Chondrocyte (in vitro differentiated cells): ENCODE measurements at regions not wholly inside any gene's neighbourhood (a gene's known extent, or its start where the extent isn't known, plus 50 kb on each side); places are given as distances from the start of the nearest gene placed in this dataset.

ENCODE experiments used
- DNase-seq: peaks from one replicate; pipeline ENCODE4 v3.0.0; 2021; ENCODE audit warnings: mixed read lengths, low spot score
- H3K27ac Mint-ChIP-seq: one replicate; pipeline ENCODE4 v1.8.0; 2021; ENCODE audit warnings: mild to moderate bottlenecking, moderate library complexity, mixed read lengths; ENCODE audit not compliant: unreplicated experiment
- H3K27me3 Mint-ChIP-seq: 2 replicates; pipeline ENCODE4 v1.8.0; 2021; ENCODE audit warnings: low read depth, mixed read lengths
- H3K36me3 Mint-ChIP-seq: 2 replicates; pipeline ENCODE4 v1.8.0; 2021; ENCODE audit warnings: low read depth, mixed read lengths
- H3K4me1 Mint-ChIP-seq: 2 replicates; pipeline ENCODE4 v1.8.0; 2021; ENCODE audit warnings: low read depth, mild to moderate bottlenecking, mixed read lengths
- H3K4me3 Mint-ChIP-seq: one replicate; pipeline ENCODE4 v1.8.0; 2021; ENCODE audit warnings: mild to moderate bottlenecking, moderate library complexity, mixed read lengths; ENCODE audit not compliant: unreplicated experiment
- H3K9me3 Mint-ChIP-seq: 2 replicates; pipeline ENCODE4 v1.8.0; 2021; ENCODE audit warnings: low read depth, mixed read lengths
- TF ChIP-seq, protein P1 (sequence below): fragments of 200-600 bp; sonication (generic); IDR thresholded peaks from 2 replicates; pipeline ENCODE4 v1.5.0; 2021; ENCODE audit warnings: antibody characterized with exemption, mild to moderate bottlenecking, moderate library complexity

DNA sequence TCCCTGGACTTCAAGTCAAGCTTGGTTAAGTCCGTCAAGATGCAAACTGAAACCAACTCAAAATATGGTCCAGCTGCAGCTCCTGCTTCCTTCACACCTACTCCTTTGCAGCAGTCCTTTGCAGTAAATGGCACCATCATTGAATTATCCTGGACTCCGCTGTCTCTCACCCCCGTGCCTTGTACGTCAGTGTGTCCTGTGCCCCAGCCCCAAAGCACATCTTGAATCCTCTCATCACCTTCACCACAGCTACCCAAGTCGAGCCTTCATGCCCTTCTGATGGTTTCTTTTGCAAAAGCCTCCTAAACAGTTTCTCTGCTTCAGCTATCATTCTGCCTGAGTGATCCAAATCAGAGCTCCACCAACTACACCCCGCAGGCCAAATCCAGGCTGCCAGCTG is 88.4 kb upstream of the LEP start:
- peaks cover 66% of the 10 kb centered on the region for H3K27me3 Mint-ChIP-seq
- no peak overlapping the region for H3K27ac Mint-ChIP-seq
- no peak overlapping the region for H3K4me3 Mint-ChIP-seq

DNA sequence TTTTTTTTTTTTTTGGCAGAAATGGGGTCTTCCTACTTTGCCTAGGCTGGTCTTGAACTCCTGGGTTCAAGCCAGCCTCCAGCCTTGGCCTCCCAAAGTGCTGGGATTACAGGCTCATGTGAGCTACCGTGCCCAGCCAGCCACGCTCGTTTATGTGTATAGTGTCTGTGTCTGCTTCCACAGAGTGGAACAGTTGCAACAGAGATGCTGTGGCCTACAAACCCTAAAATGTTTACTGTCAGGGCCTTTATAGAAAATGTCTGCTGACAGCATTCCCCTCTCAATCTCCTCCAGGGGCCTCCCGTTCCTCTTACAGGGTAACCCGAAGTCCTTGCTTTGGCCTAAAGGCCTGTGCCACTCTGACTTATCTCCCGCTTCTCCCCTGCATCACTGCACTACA is 87.6 kb upstream of the LEP start:
- no peak for DNase-seq
- Mint-ChIP-seq H3K4me3 (no peak overlapping the region), H3K9me3 (no peaks in the 10 kb centered on the region), H3K4me1 (no peaks in the 10 kb centered on the region), H3K36me3 (peaks cover 3% of the 10 kb centered on the region), H3K27ac (no peak overlapping the region), H3K27me3 (peaks cover 66% of the 10 kb centered on the region)
- TF ChIP-seq, protein P1, sequence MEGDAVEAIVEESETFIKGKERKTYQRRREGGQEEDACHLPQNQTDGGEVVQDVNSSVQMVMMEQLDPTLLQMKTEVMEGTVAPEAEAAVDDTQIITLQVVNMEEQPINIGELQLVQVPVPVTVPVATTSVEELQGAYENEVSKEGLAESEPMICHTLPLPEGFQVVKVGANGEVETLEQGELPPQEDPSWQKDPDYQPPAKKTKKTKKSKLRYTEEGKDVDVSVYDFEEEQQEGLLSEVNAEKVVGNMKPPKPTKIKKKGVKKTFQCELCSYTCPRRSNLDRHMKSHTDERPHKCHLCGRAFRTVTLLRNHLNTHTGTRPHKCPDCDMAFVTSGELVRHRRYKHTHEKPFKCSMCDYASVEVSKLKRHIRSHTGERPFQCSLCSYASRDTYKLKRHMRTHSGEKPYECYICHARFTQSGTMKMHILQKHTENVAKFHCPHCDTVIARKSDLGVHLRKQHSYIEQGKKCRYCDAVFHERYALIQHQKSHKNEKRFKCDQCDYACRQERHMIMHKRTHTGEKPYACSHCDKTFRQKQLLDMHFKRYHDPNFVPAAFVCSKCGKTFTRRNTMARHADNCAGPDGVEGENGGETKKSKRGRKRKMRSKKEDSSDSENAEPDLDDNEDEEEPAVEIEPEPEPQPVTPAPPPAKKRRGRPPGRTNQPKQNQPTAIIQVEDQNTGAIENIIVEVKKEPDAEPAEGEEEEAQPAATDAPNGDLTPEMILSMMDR = no peak

More for the DNA sequence above, 88.4 kb upstream of the LEP start:
- no peak for DNase-seq
- Mint-ChIP-seq H3K9me3 (no peaks in the 10 kb centered on the region), H3K4me1 (no peaks in the 10 kb centered on the region), H3K36me3 (peaks cover 2% of the 10 kb centered on the region)
- TF ChIP-seq, protein P1 = no peak

DNA sequence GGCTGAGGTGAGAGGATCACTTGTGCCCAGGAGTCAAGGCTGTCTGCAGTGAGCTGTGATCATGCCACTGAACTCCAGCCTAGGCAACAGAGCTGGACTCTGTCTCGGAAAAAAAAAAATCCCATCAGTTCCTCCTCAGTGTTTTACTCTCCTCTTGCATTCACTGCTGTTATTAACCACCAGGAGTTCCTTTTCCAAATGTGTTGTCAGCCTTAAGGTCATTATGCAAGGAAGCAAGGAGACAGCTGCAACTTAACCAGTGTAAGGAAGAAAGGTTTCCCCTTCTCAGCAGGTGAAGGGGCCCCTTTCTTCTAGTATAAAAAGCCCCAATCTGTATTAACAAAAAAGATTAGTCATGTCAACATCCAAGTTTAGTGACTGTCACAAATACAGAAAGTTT is 86.6 kb upstream of the LEP start:
- H3K4me3 Mint-ChIP-seq = no peak overlapping the region
- no peak overlapping the region for H3K27ac Mint-ChIP-seq
- no peak for DNase-seq
- H3K36me3 Mint-ChIP-seq = peaks cover 3% of the 10 kb centered on the region
- no peaks in the 10 kb centered on the region for H3K4me1 Mint-ChIP-seq
- TF ChIP-seq, protein P1 = no peak
- peaks cover 66% of the 10 kb centered on the region for H3K27me3 Mint-ChIP-seq
- H3K9me3 Mint-ChIP-seq = no peaks in the 10 kb centered on the region

DNA sequence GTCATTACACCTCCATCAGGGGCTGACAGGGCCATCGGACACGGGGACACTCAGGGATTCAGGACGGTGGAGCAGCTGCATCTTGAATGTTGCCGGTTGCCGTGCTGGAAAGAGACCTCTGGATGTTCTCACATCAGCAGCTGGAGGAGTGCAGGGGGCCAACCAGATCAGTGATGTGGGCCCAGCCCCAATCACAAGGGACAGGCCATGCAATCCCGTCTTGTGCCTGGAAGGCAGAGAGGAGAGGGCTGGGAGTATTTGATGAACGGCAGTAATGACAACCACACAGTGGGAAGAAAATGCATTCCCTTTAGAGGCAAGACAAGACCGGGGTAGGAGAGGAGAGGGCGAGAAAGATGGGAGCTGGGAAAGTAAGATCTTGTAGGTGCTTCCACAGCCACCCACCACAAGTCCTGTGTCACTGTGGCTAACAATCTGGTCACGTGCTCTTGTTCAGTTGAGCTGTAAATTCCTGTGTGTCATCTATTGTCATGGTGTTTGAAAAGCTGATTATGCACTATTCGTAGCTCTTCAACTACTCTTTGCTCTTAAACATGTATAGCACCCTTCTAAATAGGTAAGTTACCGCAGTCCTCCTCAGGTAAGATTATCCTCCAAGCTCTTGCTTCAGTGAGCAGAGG is 85.9 kb upstream of the LEP start:
- no peak for DNase-seq
- Mint-ChIP-seq H3K27ac (no peak overlapping the region), H3K9me3 (no peaks in the 10 kb centered on the region), H3K4me3 (no peak overlapping the region), H3K27me3 (peaks cover 69% of the 10 kb centered on the region), H3K4me1 (no peaks in the 10 kb centered on the region), H3K36me3 (peaks cover 3% of the 10 kb centered on the region)
- TF ChIP-seq, protein P1 = no peak

DNA sequence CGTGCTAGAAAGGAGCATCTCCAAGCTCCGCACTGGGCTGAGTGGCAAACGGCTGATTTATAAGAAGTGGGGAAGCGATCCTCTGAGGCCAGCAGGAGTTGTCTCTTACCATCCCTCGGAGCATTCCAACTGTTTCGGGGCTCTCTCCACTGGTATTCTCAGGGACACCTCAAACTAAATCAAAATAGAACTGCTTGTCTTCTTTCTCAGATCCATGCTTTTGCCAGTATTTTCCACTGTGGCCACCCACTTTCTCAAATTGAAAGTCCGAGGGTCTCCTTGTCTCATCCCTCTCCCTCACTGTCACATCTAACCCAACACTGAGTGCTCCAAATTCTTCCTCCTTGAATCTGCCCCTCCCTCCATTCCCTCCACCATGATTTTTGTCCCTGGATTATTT is 83.2 kb upstream of the LEP start:
- Mint-ChIP-seq H3K27ac (no peak overlapping the region), H3K4me1 (no peaks in the 10 kb centered on the region), H3K36me3 (peaks cover 2% of the 10 kb centered on the region), H3K27me3 (peaks cover 74% of the 10 kb centered on the region), H3K4me3 (no peak overlapping the region), H3K9me3 (no peaks in the 10 kb centered on the region)
- DNase-seq = no peak
- TF ChIP-seq, protein P1 = no peak
